GM19467 (cell line): ENCODE measurements at regions not wholly inside any gene's neighbourhood (a gene's known extent, or its start where the extent isn't known, plus 50 kb on each side); places are given as distances from the start of the nearest gene placed in this dataset.

Experiments
- ATAC-seq: cut with Tn5 transposase; IDR thresholded peaks from one replicate; pipeline ENCODE4 v1.9.1; 2021; ENCODE audit warnings: mild to moderate bottlenecking, moderate library complexity; ENCODE audit not compliant: unreplicated experiment

GRCh38 chr6:156725712-156726111 is 51.5 kb upstream of the ARID1B start:
- ATAC-seq = no peak

- peak; percentile 40 for ATAC-seq
These were observed 56.2 kb upstream of the ARID1B start for GRCh38 chr6:156720691-156721685.

- ATAC-seq = peak; percentile 87
These were observed 57.2 kb upstream of the ARID1B start for GRCh38 chr6:156719720-156720563.

GRCh38 chr6:156719395-156719719 is 57.8 kb upstream of the ARID1B start:
- no peak for ATAC-seq

- no peak for ATAC-seq
These were observed 58.4 kb upstream of the ARID1B start for GRCh38 chr6:156718647-156719394.

GRCh38 chr6:156717542-156717941 is 59.6 kb upstream of the ARID1B start:
- ATAC-seq = no peak

- no peak for ATAC-seq
These were observed 61.3 kb upstream of the ARID1B start for GRCh38 chr6:156715839-156716238.

GRCh38 chr6:156713548-156713947 is 63.6 kb upstream of the ARID1B start:
- no peak for ATAC-seq

GRCh38 chr6:156710479-156710878 is 66.7 kb upstream of the ARID1B start:
- no peak for ATAC-seq

GRCh38 chr6:156707818-156708217 is 69.4 kb upstream of the ARID1B start:
- ATAC-seq = no peak

GRCh38 chr6:156703719-156704118 is 73.5 kb upstream of the ARID1B start:
- no peak for ATAC-seq

GRCh38 chr6:156701966-156702365 is 75.2 kb upstream of the ARID1B start:
- no peak for ATAC-seq

GRCh38 chr6:156700440-156701057 is 76.6 kb upstream of the ARID1B start:
- ATAC-seq = no peak

- ATAC-seq = no peak
These were observed 77.2 kb upstream of the ARID1B start for GRCh38 chr6:156699935-156700334.

- peak; percentile 24 for ATAC-seq
These were observed 78.2 kb upstream of the ARID1B start for GRCh38 chr6:156699017-156699421.

- ATAC-seq = peak; percentile 80
These were observed 78.8 kb upstream of the ARID1B start for GRCh38 chr6:156698239-156699016.

- ATAC-seq = peak; percentile 31
These were observed 79.8 kb upstream of the ARID1B start for GRCh38 chr6:156697225-156697830.

GRCh38 chr6:156695742-156696141 is 81.4 kb upstream of the ARID1B start:
- ATAC-seq = no peak

- no peak for ATAC-seq
These were observed 82.5 kb upstream of the ARID1B start for GRCh38 chr6:156694679-156695078.
